Caco-2 (cell line): ENCODE measurements at regions not wholly inside any gene's neighbourhood (a gene's known extent, or its start where the extent isn't known, plus 50 kb on each side); places are given as distances from the start of the nearest gene placed in this dataset.

Source experiments
- BruUV-seq: library from RNA; stranded (reverse); fragments of 400-500 nt; replicated peaks from 2 replicates; lab custom pipeline; 2021; lab: Mats Ljungman, UMichigan
- CTCF ChIA-PET: fragments of 300-600 bp; sonication (Branson Sonifier 250); formaldehyde crosslinking; loops from one replicate; lab custom pipeline; 2022; ENCODE audit warnings: antibody characterized with exemption; lab: Charles Lee
- POLR2A ChIA-PET: fragments of 300-600 bp; sonication (Branson Sonifier 250); formaldehyde crosslinking; loops from one replicate; lab custom pipeline; 2022; ENCODE audit warnings: antibody characterized with exemption; lab: Charles Lee
- DNase-seq, 2 experiments: peaks; one replicate each; pipeline versions ENCODE4 v3.0.0 to v3.0.0-alpha.2; 2020 to 2022
- H3K27me3 ChIP-seq: replicated peaks from 2 replicates; pipeline ENCODE4 v1.6.0; 2011; ENCODE audit warnings: low read length; ENCODE audit not compliant: control insufficient read depth, insufficient read depth
- H3K36me3 ChIP-seq: 2 replicates; pipeline ENCODE4 v1.5.1; 2011; ENCODE audit warnings: low read length; ENCODE audit not compliant: control insufficient read depth, insufficient read depth
- H3K4me1 ChIP-seq: fragments of 250-450 bp; sonication (Bioruptor Pico); 2 replicates; pipeline ENCODE4 v1.5.1; 2020; ENCODE audit warnings: mild to moderate bottlenecking
- H3K4me3 ChIP-seq: 2 replicates; pipeline ENCODE4 v1.5.1; 2011; ENCODE audit warnings: low read depth, mild to moderate bottlenecking, control low read depth, low read length
- H3K9me3 ChIP-seq: fragments of 250-450 bp; sonication (Bioruptor Pico); 2 replicates; pipeline ENCODE4 v1.5.1; 2020; ENCODE audit warnings: mild to moderate bottlenecking, moderate library complexity
- H3K27ac Mint-ChIP-seq: one replicate; pipeline ENCODE4 v1.8.0; 2022; ENCODE audit warnings: mixed read lengths; ENCODE audit not compliant: unreplicated experiment
- H3K27me3 Mint-ChIP-seq: one replicate; pipeline ENCODE4 v1.8.0; 2022; ENCODE audit warnings: mixed read lengths; ENCODE audit not compliant: insufficient read depth, unreplicated experiment
- H3K36me3 Mint-ChIP-seq: one replicate; pipeline ENCODE4 v1.8.0; 2022; ENCODE audit warnings: mild to moderate bottlenecking, mixed read lengths; ENCODE audit not compliant: insufficient read depth, unreplicated experiment
- H3K4me1 Mint-ChIP-seq: one replicate; pipeline ENCODE4 v1.8.0; 2022; ENCODE audit warnings: low read depth, mixed read lengths; ENCODE audit not compliant: unreplicated experiment
- H3K4me3 Mint-ChIP-seq: one replicate; pipeline ENCODE4 v1.8.0; 2022; ENCODE audit warnings: mild to moderate bottlenecking, moderate library complexity, mixed read lengths; ENCODE audit not compliant: unreplicated experiment
- H3K9me3 Mint-ChIP-seq: one replicate; pipeline ENCODE4 v1.8.0; 2022; ENCODE audit warnings: mixed read lengths; ENCODE audit not compliant: unreplicated experiment
- CTCF ChIP-seq, 2 experiments: fragments of 200-600 bp in 1 of 2; IDR thresholded peaks; 1 replicate in 1 of 2; 2 replicates in 1 of 2; pipeline versions ENCODE4 v1.5.1 to v1.8.0; 2011 to 2022; ENCODE audit warnings: antibody characterized with exemption in 1 of 2, control low read depth in 1 of 2, inconsistent platforms in 1 of 2, low read depth in 1 of 2, low read length in 1 of 2, mild to moderate bottlenecking in 1 of 2, moderate library complexity in 1 of 2; ENCODE audit not compliant: insufficient read depth in 1 of 2, severe bottlenecking in 1 of 2, unreplicated experiment in 1 of 2
- intact Hi-C: fragments of 100-400 bp; cut with micrococcal nuclease; formaldehyde crosslinking; loops from one replicate; pipeline ENCODE4 v1.10.0; 2022; ENCODE audit not compliant: unreplicated experiment

GRCh38 chr3:166473501-166473900 lies 636.3 kb upstream of the BCHE start:
- Mint-ChIP-seq H3K4me3 (no peak overlapping the region), H3K27me3 (no peaks in the 10 kb centered on the region), H3K36me3 (no peaks in the 10 kb centered on the region), H3K27ac (no peak overlapping the region), H3K9me3 (no peaks in the 10 kb centered on the region), H3K4me1 (no peaks in the 10 kb centered on the region)
- Histone ChIP-seq H3K4me3 (no peak overlapping the region), H3K36me3 (no peaks in the 10 kb centered on the region), H3K4me1 (peaks cover 3% of the 10 kb centered on the region; the same call in 1 of the 2 replicates), H3K9me3 (no peaks in the 10 kb centered on the region), H3K27me3 (no peaks in the 10 kb centered on the region)
- POLR2A ChIA-PET, result no interaction called here
- CTCF ChIA-PET, result no interaction called here
- TF ChIP-seq CTCF (IDR thresholded peaks at IDR 0.05; ENCODE audit: insufficient read depth in 1 of 2, low read depth in 1 of 2, low read length in 1 of 2, severe bottlenecking in 1 of 2, unreplicated experiment in 1 of 2), result no peak
- no peak for DNase-seq
- intact Hi-C loops, result no loop called here
- BruUV-seq, result no TSS peak

- POLR2A ChIA-PET, result no interaction called here
- H3K27me3 Mint-ChIP-seq, result no peaks in the 10 kb centered on the region
- Histone ChIP-seq H3K36me3 (no peaks in the 10 kb centered on the region), H3K4me3 (no peak overlapping the region), H3K9me3 (no peaks in the 10 kb centered on the region), H3K27me3 (no peaks in the 10 kb centered on the region), H3K4me1 (peaks cover 3% of the 10 kb centered on the region; the same call in 1 of the 2 replicates)
- H3K27ac Mint-ChIP-seq, result no peak overlapping the region
- CTCF ChIA-PET, result no interaction called here
- no peak for DNase-seq
- H3K36me3 Mint-ChIP-seq, result no peaks in the 10 kb centered on the region
- no peaks in the 10 kb centered on the region for H3K9me3 Mint-ChIP-seq
- no TSS peak for BruUV-seq
- TF ChIP-seq CTCF (IDR thresholded peaks at IDR 0.05; ENCODE audit: insufficient read depth in 1 of 2, low read depth in 1 of 2, low read length in 1 of 2, severe bottlenecking in 1 of 2, unreplicated experiment in 1 of 2), result no peak
- no peak overlapping the region for H3K4me3 Mint-ChIP-seq
- intact Hi-C loops, result no loop called here
- H3K4me1 Mint-ChIP-seq, result no peaks in the 10 kb centered on the region
Observed at GRCh38 chr3:166472015-166472414, 634.8 kb upstream of the BCHE start.

GRCh38 chr3:166471074-166471767 lies 634.0 kb upstream of the BCHE start:
- no TSS peak for BruUV-seq
- no peaks in the 10 kb centered on the region for H3K4me1 Mint-ChIP-seq
- intact Hi-C loops, result no loop called here
- Histone ChIP-seq H3K36me3 (no peaks in the 10 kb centered on the region), H3K27me3 (no peaks in the 10 kb centered on the region), H3K9me3 (no peaks in the 10 kb centered on the region), H3K4me1 (peaks cover 3% of the 10 kb centered on the region; the same call in 1 of the 2 replicates), H3K4me3 (no peak overlapping the region)
- CTCF ChIA-PET, result no interaction called here
- no peak for DNase-seq
- H3K27ac Mint-ChIP-seq, result no peak overlapping the region
- TF ChIP-seq CTCF (IDR thresholded peaks at IDR 0.05; ENCODE audit: insufficient read depth in 1 of 2, low read depth in 1 of 2, low read length in 1 of 2, severe bottlenecking in 1 of 2, unreplicated experiment in 1 of 2), result no peak
- H3K36me3 Mint-ChIP-seq, result no peaks in the 10 kb centered on the region
- POLR2A ChIA-PET, result no interaction called here
- no peaks in the 10 kb centered on the region for H3K9me3 Mint-ChIP-seq
- H3K4me3 Mint-ChIP-seq, result no peak overlapping the region
- H3K27me3 Mint-ChIP-seq, result no peaks in the 10 kb centered on the region
